Lower leg skin (tissue), 3 donors: ENCODE measurements at regions not wholly inside any gene's neighbourhood (a gene's known extent, or its start where the extent isn't known, plus 50 kb on each side); places are given as distances from the start of the nearest gene placed in this dataset.

ENCODE experiments used
- CTCF ChIP-seq, 3 donors: fragments of 450-650 bp; IDR thresholded peaks; one replicate each; pipeline ENCODE4 v1.5.1; 2016; ENCODE audit warnings: antibody characterized with exemption in 3 of 3, mild to moderate bottlenecking in 3 of 3, moderate library complexity in 2 of 3
- POLR2A ChIP-seq, 2 donors: fragments of 450-650 bp; IDR thresholded peaks; one replicate each; pipeline ENCODE4 v1.6.1; 2016 to 2017; ENCODE audit warnings: antibody characterized with exemption in 2 of 2, mild to moderate bottlenecking in 1 of 2, moderate library complexity in 1 of 2

GRCh38 chr16:9481747-9482730 is 390.6 kb downstream of the HAPSTR1 start:
- TF ChIP-seq CTCF (IDR thresholded peaks at IDR 0.05) (no peak), POLR2A (IDR thresholded peaks at IDR 0.05) (no peak)
